Tibial nerve (tissue), 4 donors: ENCODE measurements at regions not wholly inside any gene's neighbourhood (a gene's known extent, or its start where the extent isn't known, plus 50 kb on each side); places are given as distances from the start of the nearest gene placed in this dataset.

ENCODE experiments used
- EP300 ChIP-seq, 2 donors: sonication (generic); formaldehyde crosslinking; IDR thresholded peaks; one replicate each; pipeline ENCODE4 v1.6.1; 2017; ENCODE audit warnings: antibody characterized with exemption in 2 of 2, mild to moderate bottlenecking in 1 of 2
- POLR2A ChIP-seq, 2 donors: fragments of 450-650 bp; IDR thresholded peaks; one replicate each; pipeline ENCODE4 v1.6.1; 2017; ENCODE audit warnings: antibody characterized with exemption in 2 of 2, mild to moderate bottlenecking in 2 of 2, moderate library complexity in 2 of 2
- TF ChIP-seq, protein P1 (sequence below), 5 experiments: fragments of 200-600 bp in 3 of 5; fragments of 450-650 bp in 2 of 5; sonication (generic) in 3 of 5; IDR thresholded peaks; one replicate each; pipeline ENCODE4 v1.5.1; 2016 to 2019; ENCODE audit warnings: antibody characterized with exemption in 5 of 5, mild to moderate bottlenecking in 3 of 5, moderate library complexity in 2 of 5

DNA sequence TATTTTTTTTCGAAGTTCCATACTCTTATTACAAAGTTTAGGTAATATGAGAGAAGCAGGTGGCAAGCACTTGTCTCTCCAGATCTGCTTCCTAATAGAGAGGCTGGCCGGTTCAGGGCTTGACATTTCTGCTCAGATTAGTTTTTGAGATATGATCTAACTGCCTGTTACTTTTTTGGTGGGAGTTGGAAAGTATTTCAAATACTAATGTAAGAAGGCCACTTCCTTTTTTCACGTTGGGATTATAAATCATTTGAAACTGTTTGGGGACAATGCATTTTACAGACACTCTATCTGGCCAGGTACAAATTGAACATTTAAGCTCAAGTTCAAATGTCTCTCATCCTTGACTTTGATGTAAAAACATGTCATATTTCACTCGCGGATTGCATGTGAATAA, 222.1 kb upstream of the SULF2 start:
- TF ChIP-seq POLR2A (IDR thresholded peaks at IDR 0.05): no peak
- TF ChIP-seq, protein P1, sequence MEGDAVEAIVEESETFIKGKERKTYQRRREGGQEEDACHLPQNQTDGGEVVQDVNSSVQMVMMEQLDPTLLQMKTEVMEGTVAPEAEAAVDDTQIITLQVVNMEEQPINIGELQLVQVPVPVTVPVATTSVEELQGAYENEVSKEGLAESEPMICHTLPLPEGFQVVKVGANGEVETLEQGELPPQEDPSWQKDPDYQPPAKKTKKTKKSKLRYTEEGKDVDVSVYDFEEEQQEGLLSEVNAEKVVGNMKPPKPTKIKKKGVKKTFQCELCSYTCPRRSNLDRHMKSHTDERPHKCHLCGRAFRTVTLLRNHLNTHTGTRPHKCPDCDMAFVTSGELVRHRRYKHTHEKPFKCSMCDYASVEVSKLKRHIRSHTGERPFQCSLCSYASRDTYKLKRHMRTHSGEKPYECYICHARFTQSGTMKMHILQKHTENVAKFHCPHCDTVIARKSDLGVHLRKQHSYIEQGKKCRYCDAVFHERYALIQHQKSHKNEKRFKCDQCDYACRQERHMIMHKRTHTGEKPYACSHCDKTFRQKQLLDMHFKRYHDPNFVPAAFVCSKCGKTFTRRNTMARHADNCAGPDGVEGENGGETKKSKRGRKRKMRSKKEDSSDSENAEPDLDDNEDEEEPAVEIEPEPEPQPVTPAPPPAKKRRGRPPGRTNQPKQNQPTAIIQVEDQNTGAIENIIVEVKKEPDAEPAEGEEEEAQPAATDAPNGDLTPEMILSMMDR (IDR thresholded peaks at IDR 0.05): no peak
- no peak for TF ChIP-seq EP300 (IDR thresholded peaks at IDR 0.05)
